ENCODE measurements at regions not wholly inside any gene's neighbourhood (a gene's known extent, or its start where the extent isn't known, plus 50 kb on each side); places are given as distances from the start of the nearest gene placed in this dataset.

DNA sequence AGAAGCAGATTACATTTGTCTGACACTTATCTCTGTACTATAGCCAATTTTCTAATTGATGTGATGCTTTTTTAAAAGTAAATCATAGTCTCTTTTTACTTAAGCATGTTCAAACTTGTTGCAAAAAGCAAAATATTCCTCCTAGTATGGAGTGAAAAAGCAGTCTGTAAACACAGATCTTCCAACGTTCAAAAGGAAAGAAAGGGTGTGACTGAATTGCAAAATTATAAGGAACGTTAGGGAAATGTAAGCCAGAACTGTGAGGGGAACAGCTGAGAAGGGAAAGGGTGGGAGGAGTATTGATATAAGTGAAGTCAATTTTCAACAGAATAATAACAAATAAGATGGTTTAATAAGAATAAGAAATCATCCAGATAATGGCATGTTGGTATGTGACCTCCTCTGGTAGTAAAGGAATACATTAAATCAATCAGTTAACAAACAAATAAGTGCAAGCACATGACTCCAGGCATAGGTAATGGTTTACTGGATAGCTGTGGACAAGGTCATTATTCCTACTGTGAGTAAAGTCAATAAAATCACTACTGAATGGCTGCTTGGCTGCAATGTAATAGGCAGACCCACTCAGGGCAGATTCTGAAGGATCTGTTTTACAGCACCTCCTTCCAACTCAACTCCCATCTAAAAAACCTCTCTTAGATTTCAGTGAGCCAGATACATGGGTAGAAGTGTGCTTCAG lies 239.1 kb upstream of the NMUR2 start:
- no peak overlapping the region for H3K27ac ChIP-seq (ENCODE audit: low read depth, low read length)
- H3K9me3 ChIP-seq (ENCODE audit: control insufficient read depth in 1 of 2, insufficient read depth in 1 of 2, low read depth in 1 of 2, low read length in 2 of 2) = peaks cover 0 to 3% of the 10 kb centered on the region in 2 experiments; a peak in 1 of 4 replicates
- ChIA-PET POLR2A (no interaction called here), RAD21 (ENCODE audit: low non-redundant PET in 1 of 2, low total read pairs in 2 of 2, uncharacterized antibody in 2 of 2, unreplicated experiment in 2 of 2) (no interaction called here), CTCF (no interaction called here)
- ATAC-seq = no peak
- H2AFZ ChIP-seq (ENCODE audit: low read depth, low read length, poor library complexity, severe bottlenecking) = no peak overlapping the region
- no peaks in the 10 kb centered on the region for H4K20me1 ChIP-seq (ENCODE audit: insufficient read depth)
- no peak for TF ChIP-seq ELF1 (IDR thresholded peaks at IDR 0.05; ENCODE audit: borderline replicate concordance, low read depth)
- TF ChIP-seq, protein P1, sequence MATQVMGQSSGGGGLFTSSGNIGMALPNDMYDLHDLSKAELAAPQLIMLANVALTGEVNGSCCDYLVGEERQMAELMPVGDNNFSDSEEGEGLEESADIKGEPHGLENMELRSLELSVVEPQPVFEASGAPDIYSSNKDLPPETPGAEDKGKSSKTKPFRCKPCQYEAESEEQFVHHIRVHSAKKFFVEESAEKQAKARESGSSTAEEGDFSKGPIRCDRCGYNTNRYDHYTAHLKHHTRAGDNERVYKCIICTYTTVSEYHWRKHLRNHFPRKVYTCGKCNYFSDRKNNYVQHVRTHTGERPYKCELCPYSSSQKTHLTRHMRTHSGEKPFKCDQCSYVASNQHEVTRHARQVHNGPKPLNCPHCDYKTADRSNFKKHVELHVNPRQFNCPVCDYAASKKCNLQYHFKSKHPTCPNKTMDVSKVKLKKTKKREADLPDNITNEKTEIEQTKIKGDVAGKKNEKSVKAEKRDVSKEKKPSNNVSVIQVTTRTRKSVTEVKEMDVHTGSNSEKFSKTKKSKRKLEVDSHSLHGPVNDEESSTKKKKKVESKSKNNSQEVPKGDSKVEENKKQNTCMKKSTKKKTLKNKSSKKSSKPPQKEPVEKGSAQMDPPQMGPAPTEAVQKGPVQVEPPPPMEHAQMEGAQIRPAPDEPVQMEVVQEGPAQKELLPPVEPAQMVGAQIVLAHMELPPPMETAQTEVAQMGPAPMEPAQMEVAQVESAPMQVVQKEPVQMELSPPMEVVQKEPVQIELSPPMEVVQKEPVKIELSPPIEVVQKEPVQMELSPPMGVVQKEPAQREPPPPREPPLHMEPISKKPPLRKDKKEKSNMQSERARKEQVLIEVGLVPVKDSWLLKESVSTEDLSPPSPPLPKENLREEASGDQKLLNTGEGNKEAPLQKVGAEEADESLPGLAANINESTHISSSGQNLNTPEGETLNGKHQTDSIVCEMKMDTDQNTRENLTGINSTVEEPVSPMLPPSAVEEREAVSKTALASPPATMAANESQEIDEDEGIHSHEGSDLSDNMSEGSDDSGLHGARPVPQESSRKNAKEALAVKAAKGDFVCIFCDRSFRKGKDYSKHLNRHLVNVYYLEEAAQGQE (IDR thresholded peaks at IDR 0.05; ENCODE audit: low read depth) = no peak
- TF ChIP-seq EGR1 (IDR thresholded peaks at IDR 0.05; ENCODE audit: low read depth) = no peak
- no peak for TF ChIP-seq SP1 (IDR thresholded peaks at IDR 0.05; ENCODE audit: low read depth)
- TF ChIP-seq POLR2AphosphoS5 (IDR thresholded peaks at IDR 0.05; ENCODE audit: low read depth, low read length) = no peak
- TF ChIP-seq ZFX (IDR thresholded peaks at IDR 0.05) = no peak
- TF ChIP-seq POLR2A (IDR thresholded peaks at IDR 0.05; ENCODE audit: borderline replicate concordance, extremely low read depth, insufficient read depth, insufficient read length) = no peak
- TF ChIP-seq JUND (IDR thresholded peaks at IDR 0.05) = no peak
- TF ChIP-seq RAD21 (IDR thresholded peaks at IDR 0.05; ENCODE audit: low read depth) = no peak
- no peak for TF ChIP-seq ZNF274 (IDR thresholded peaks at IDR 0.05; ENCODE audit: low read depth, low read length)
- no peak for TF ChIP-seq FOSL1 (IDR thresholded peaks at IDR 0.05; ENCODE audit: low read depth)
- TF ChIP-seq EZH2 (IDR thresholded peaks at IDR 0.05) = no peak
- TF ChIP-seq SIN3A (IDR thresholded peaks at IDR 0.05; ENCODE audit: low read depth) = no peak
- H3K9ac ChIP-seq (ENCODE audit: low read length) = no peak overlapping the region
- H3K4me1 ChIP-seq (ENCODE audit: control insufficient read depth in 1 of 2, insufficient read depth in 2 of 2, low read length in 2 of 2) = no peaks in the 10 kb centered on the region
- no peaks in the 10 kb centered on the region for H3K9me2 ChIP-seq (ENCODE audit: insufficient read depth)
- H3K36me3 ChIP-seq (ENCODE audit: control insufficient read depth in 1 of 2, insufficient read depth in 2 of 2, low read length in 2 of 2) = no peaks in the 10 kb centered on the region
- H3K4me2 ChIP-seq (ENCODE audit: low read length) = no peak overlapping the region
- no peaks in the 10 kb centered on the region for H3K27me3 ChIP-seq (ENCODE audit: insufficient read depth, low read length)
- intact Hi-C loops (cut with micrococcal nuclease) = no loop called here
- no peak for DNase-seq (ENCODE audit: low read depth, low spot score)
- no TSS peak for BruUV-seq (replicated peaks)
- no peak overlapping the region for H3K4me3 ChIP-seq (replicated peaks in 1 of 2; ENCODE audit: low read depth in 1 of 2, low read length in 2 of 2)
- H3K79me2 ChIP-seq (ENCODE audit: insufficient read depth, low read length) = no peaks in the 10 kb centered on the region
